GM12864 (cell line): ENCODE measurements at regions not wholly inside any gene's neighbourhood (a gene's known extent, or its start where the extent isn't known, plus 50 kb on each side); places are given as distances from the start of the nearest gene placed in this dataset.

Experiments used
- DNase-seq: peaks from one replicate; pipeline ENCODE4 v3.0.0-alpha.2; 2011; ENCODE audit warnings: low read depth
- H3K4me3 ChIP-seq: 2 replicates; pipeline ENCODE4 v1.5.1; 2011; ENCODE audit warnings: mild to moderate bottlenecking, low read depth, low read length, control low read depth
- TF ChIP-seq, protein P1 (sequence below): IDR thresholded peaks from 2 replicates; pipeline ENCODE4 v1.5.1; 2011; ENCODE audit warnings: low read depth, mild to moderate bottlenecking, moderate library complexity, low read length, control low read depth, inconsistent platforms; ENCODE audit errors: missing control alignments

DNA sequence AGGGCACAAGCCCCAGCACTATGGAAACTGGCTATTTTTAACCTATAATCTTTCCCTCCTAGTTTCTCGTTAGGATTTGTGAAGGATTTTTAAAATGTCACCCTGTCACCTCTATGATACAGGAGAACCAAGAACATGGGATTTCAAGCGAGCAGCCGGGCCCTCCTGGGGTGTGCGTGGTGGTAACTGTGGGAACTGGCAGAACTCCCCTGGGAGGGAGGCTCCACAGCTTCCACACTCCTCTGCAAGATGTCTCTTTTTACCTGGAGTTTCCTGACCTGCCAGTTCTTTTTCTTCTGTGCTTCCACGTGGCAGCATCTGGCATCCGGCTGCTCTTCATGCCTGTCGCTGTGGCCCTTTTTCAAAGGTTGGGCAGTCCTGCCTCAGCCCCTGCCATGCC is 386.3 kb upstream of the MYT1L start:
- H3K4me3 ChIP-seq = no peak overlapping the region
- TF ChIP-seq, protein P1, sequence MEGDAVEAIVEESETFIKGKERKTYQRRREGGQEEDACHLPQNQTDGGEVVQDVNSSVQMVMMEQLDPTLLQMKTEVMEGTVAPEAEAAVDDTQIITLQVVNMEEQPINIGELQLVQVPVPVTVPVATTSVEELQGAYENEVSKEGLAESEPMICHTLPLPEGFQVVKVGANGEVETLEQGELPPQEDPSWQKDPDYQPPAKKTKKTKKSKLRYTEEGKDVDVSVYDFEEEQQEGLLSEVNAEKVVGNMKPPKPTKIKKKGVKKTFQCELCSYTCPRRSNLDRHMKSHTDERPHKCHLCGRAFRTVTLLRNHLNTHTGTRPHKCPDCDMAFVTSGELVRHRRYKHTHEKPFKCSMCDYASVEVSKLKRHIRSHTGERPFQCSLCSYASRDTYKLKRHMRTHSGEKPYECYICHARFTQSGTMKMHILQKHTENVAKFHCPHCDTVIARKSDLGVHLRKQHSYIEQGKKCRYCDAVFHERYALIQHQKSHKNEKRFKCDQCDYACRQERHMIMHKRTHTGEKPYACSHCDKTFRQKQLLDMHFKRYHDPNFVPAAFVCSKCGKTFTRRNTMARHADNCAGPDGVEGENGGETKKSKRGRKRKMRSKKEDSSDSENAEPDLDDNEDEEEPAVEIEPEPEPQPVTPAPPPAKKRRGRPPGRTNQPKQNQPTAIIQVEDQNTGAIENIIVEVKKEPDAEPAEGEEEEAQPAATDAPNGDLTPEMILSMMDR = no peak
- DNase-seq = no peak

DNA sequence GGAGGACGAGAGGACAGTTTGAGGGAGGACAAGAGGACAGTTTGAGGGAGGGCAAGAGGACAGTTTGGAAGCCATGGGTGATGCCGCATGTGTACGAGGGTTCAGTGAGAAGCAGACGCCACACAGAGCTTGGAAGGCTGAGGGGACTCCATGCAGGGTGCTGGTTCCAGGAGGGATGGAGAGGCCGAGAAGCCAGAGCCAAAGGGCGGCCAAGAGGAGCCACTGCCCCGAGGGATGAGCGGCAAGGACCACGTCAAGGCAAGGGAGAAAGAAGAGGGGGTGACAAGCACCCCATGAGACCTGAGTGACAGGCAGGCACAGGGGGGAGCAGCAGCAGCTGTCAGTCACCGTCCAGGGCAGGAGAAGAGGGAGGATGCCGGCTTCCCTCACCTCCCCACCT is 385.7 kb upstream of the MYT1L start:
- no peak for DNase-seq
- no peak overlapping the region for H3K4me3 ChIP-seq
- TF ChIP-seq, protein P1 = no peak

DNA sequence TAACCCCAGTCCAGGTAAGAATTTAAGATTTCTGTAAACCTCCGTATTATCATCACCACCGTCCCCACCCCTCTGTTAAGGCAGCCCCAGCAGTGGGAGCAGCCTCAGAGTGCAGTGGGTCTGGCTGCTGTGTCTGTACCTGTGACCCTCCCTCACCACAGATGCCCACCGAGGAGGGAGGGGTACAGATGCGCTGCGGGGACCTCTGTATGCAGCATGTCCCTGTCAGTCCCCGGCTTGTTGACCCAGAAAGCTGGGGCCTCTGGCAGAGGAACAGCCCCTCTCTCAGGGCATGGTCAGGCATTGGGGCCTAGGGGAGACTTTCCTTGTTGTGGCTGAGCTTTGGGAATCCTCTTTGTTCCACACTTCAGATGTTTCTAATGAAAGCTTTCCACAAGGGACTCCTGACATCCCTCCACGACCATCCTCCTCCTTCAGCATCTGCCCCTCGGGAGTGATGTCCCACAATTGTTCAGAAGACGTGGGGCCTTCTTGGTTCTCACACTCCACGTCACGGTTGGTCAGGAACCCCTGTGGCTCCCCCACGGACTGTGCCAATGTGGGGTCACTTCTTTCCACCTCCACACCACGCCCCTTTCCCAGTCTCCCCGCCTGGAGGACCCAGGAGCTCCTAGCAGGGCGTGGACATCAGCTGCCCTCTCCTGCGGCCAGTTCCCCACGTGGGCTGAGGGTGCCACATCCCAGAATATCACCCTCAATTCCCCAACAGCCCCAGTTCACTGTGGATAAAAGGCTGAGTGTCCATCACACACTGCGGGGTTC is 384.2 kb upstream of the MYT1L start:
- no peak for DNase-seq
- H3K4me3 ChIP-seq = no peak overlapping the region
- TF ChIP-seq, protein P1 = no peak

DNA sequence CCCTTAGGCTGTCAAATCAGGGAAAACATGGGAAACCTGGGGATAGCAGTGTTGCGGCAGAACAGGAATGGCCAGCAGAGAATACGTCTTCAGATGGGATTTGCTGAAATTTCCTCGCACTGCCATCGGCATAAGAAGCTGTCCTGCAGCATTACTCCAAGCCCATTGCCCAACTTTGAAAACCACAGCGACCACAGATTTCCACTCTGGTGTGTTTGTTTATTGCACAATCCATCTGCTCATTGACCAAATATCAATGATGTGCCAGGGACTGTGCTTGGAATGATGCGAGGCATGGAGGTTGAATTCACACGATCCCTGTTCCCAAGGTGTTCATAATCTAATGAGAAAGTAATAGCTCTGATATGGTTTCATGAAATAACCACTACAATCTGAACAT is 383.3 kb upstream of the MYT1L start:
- no peak overlapping the region for H3K4me3 ChIP-seq
- TF ChIP-seq, protein P1 = no peak
- no peak for DNase-seq

DNA sequence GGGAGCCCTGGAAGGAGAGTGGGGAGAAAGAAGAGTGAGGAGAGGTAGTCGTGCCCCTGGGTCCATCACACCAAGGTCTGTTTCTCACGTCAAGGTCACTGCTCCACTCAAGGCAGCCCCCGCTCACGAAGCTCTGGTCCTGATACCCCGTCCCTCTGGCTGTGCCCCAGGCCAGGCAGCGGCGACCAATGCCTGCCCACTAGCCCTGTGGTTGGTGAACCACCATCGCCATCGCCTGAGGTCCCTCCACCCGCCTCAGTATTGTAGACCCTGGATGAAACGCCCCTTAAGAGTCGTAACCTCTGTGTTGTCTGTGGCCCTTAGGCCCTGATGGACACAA is 378.3 kb upstream of the MYT1L start:
- TF ChIP-seq, protein P1 = no peak
- no peak overlapping the region for H3K4me3 ChIP-seq
- no peak for DNase-seq

DNA sequence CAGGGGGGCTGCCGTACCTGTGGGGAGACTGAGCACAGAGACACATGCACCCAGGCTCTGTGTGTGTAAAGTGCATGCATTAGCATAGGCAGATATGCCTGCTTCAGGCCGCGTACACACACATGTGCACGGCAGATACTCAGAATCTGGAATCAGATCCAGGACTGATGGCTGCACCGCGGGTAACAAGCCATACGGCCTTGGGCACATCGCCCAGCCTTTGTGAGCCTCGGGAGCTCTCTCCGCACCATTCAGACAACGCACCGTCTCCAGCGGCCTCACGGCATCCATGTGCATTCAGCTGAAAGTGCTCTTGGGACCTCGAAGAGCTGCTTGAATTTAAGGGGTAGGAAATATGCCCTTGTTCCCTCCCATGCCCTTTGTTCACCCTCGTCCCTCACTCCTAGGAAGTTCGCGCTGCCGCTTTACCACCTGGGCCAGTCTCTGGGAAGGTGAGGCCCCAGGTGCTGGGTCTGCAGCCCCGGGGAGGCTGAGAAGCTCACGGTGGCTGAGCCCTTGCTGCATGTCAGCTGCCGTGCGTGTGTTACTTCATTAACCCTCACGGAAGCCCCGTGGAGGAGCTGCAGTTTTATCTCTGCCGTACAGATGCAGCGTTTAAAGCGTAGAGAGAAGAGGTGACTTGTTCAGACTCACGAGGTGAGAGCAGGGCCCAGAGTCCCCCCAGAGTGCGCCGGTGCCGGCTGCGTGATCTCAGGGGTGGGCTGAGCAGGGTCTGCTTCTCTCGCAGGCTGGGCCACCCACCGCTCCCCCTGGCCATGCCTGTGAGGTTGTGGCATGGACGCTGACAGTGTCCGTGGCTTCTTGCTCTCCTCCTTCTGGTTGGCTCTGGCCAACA is 377.7 kb upstream of the MYT1L start:
- DNase-seq = no peak
- TF ChIP-seq, protein P1 = no peak

More for the DNA sequence above, 377.7 kb upstream of the MYT1L start:
- no peak overlapping the region for H3K4me3 ChIP-seq
